Adrenal gland (tissue), 5 donors: ENCODE measurements at regions not wholly inside any gene's neighbourhood (a gene's known extent, or its start where the extent isn't known, plus 50 kb on each side); places are given as distances from the start of the nearest gene placed in this dataset.

ENCODE experiments used
- POLR2A ChIP-seq, 2 donors: fragments of 450-650 bp; IDR thresholded peaks; one replicate each; pipeline ENCODE4 v1.6.1; 2017; ENCODE audit warnings: antibody characterized with exemption in 2 of 2, mild to moderate bottlenecking in 2 of 2, moderate library complexity in 1 of 2
- TF ChIP-seq, protein P1 (sequence below), 6 experiments: fragments of 450-650 bp in 4 of 6; fragments of 200-600 bp in 2 of 6; sonication (generic) in 1 of 6; IDR thresholded peaks; 1 replicate in 5 of 6; 2 replicates in 1 of 6; pipeline versions ENCODE4 v1.5.1 to v1.8.0; 2016 to 2021; ENCODE audit warnings: antibody characterized with exemption in 6 of 6, mild to moderate bottlenecking in 2 of 6, moderate library complexity in 1 of 6
- donor health status: DM: no; HTN: no; CAD: no.

DNA sequence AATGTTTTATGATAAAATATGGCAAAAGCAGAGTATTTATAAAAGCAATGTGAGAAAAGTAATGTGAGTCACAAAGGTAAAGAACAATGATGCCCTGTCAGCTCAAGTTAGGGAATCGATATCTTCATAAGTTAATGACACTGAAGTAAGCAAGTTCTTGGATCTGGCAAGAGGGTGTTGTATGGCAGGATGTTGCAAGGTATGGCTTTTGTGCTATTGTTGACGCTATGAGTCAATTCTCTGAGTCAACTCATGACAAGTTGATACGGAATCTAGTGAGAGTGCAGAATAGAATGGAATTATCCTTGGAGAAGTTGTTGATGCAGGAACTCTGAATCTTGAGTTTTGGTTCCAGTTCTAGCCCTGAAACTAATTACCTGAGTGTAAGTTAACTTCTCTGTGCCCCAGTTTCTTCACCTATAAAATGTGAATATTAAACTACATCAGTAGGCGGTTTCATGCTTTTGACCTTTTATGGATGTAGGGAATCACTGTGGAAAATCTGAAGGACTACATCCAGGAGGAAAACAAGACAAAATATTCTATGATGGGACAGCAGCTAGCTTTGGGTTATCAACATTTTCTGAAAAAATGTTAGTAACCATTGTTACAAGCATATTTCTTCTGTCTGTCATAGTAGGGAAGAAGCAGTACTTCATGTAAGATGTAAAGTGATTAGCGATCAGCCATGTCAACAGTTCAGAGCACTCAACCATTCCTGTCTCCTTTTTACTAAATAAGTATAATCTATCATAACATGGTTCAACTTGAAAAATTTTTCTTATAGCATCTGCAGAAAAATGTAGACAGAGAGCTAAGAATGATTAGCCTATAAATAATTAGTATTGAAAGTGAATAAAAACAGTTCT, 96.9 kb downstream of the ATP6V1G3 start:
- TF ChIP-seq, protein P1, sequence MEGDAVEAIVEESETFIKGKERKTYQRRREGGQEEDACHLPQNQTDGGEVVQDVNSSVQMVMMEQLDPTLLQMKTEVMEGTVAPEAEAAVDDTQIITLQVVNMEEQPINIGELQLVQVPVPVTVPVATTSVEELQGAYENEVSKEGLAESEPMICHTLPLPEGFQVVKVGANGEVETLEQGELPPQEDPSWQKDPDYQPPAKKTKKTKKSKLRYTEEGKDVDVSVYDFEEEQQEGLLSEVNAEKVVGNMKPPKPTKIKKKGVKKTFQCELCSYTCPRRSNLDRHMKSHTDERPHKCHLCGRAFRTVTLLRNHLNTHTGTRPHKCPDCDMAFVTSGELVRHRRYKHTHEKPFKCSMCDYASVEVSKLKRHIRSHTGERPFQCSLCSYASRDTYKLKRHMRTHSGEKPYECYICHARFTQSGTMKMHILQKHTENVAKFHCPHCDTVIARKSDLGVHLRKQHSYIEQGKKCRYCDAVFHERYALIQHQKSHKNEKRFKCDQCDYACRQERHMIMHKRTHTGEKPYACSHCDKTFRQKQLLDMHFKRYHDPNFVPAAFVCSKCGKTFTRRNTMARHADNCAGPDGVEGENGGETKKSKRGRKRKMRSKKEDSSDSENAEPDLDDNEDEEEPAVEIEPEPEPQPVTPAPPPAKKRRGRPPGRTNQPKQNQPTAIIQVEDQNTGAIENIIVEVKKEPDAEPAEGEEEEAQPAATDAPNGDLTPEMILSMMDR (IDR thresholded peaks at IDR 0.05) = no peak
- TF ChIP-seq POLR2A (IDR thresholded peaks at IDR 0.05) = no peak
